ENCODE measurements at regions not wholly inside any gene's neighbourhood (a gene's known extent, or its start where the extent isn't known, plus 50 kb on each side); places are given as distances from the start of the nearest gene placed in this dataset.

DNA sequence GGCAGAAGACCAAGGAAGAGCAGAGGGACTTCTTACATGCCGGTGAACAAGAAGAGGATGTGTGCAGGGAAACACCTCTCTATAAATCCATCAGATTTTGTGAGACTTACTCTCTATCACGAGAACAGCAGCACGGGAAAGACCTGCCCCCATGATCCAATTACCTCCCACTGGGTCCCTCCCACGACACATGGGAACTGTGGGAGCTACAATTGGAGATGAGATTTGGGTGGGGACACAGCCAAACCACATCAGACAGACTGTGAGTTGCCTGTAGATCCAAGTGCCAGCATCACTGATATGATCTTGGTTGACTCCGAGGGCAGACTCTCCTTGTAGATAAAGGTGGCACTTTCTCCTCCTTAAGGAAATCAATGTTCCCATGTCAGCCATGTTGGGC is 414.8 kb upstream of the JARID2 start:
- H3F3A ChIP-seq (ENCODE audit: insufficient read depth, low read length, poor library complexity, severe bottlenecking), result no peaks in the 10 kb centered on the region
- no peaks in the 10 kb centered on the region for H3K79me2 ChIP-seq (replicated peaks; ENCODE audit: insufficient read depth, low read length)
- no peaks in the 10 kb centered on the region for H3K27me3 ChIP-seq (ENCODE audit: insufficient read depth, low read depth, low read length)
- no peak overlapping the region for H3K9ac ChIP-seq (ENCODE audit: low read length)
- H3K4me2 ChIP-seq (ENCODE audit: low read length), result no peak overlapping the region
- TF ChIP-seq TAF1 (IDR thresholded peaks at IDR 0.05; ENCODE audit: low read depth), result no peak
- no peak for TF ChIP-seq RAD21 (conservative IDR thresholded peaks at IDR 0.05)
- TF ChIP-seq MXI1 (conservative IDR thresholded peaks at IDR 0.05; ENCODE audit: poor library complexity, severe bottlenecking), result no peak
- H3K27ac ChIP-seq (ENCODE audit: low read length), result no peak overlapping the region
- no peaks in the 10 kb centered on the region for H3K36me3 ChIP-seq (ENCODE audit: insufficient read depth, low read length)
- no peaks in the 10 kb centered on the region for H4K20me1 ChIP-seq (ENCODE audit: insufficient read depth)
- no peak overlapping the region for H3K4me3 ChIP-seq (ENCODE audit: low read length)
- no peaks in the 10 kb centered on the region for H3K9me3 ChIP-seq (ENCODE audit: low read length)
- no peaks in the 10 kb centered on the region for H3K9me2 ChIP-seq (ENCODE audit: insufficient read depth, low read length)
- H2AFZ ChIP-seq (ENCODE audit: low read depth, low read length), result no peak overlapping the region

DNA sequence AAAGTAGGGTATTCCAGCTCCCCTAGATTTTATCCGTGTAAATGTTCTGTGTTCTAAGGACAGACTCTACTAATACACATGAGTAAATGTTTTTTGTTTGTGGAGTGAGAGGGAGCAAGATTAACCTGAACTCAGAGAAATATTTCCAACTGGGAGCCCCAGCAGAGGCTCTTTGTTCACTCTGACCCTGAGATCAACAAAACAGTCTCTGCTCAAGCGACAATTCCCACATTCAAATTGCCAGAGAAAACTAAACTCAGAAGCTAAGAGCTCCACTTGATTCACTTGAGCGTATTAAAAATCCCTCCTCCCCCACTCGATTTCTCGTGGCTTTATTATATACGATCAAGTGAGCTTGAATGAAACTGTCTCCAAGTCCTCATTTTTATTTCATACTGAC is 413.9 kb upstream of the JARID2 start:
- Histone ChIP-seq H3K9me2 (ENCODE audit: insufficient read depth, low read length) (no peaks in the 10 kb centered on the region), H3K36me3 (ENCODE audit: insufficient read depth, low read length) (no peaks in the 10 kb centered on the region), H3K4me2 (ENCODE audit: low read length) (no peak overlapping the region), H3K9ac (ENCODE audit: low read length) (no peak overlapping the region), H2AFZ (ENCODE audit: low read depth, low read length) (no peak overlapping the region), H3K27ac (ENCODE audit: low read length) (no peak overlapping the region), H3K9me3 (ENCODE audit: low read length) (no peaks in the 10 kb centered on the region), H3F3A (ENCODE audit: insufficient read depth, low read length, poor library complexity, severe bottlenecking) (no peaks in the 10 kb centered on the region), H4K20me1 (ENCODE audit: insufficient read depth) (no peaks in the 10 kb centered on the region), H3K4me3 (ENCODE audit: low read length) (peak overlapping the region; percentile 5), H3K79me2 (replicated peaks; ENCODE audit: insufficient read depth, low read length) (no peaks in the 10 kb centered on the region), H3K27me3 (ENCODE audit: insufficient read depth, low read depth, low read length) (no peaks in the 10 kb centered on the region)
- TF ChIP-seq, protein P1, sequence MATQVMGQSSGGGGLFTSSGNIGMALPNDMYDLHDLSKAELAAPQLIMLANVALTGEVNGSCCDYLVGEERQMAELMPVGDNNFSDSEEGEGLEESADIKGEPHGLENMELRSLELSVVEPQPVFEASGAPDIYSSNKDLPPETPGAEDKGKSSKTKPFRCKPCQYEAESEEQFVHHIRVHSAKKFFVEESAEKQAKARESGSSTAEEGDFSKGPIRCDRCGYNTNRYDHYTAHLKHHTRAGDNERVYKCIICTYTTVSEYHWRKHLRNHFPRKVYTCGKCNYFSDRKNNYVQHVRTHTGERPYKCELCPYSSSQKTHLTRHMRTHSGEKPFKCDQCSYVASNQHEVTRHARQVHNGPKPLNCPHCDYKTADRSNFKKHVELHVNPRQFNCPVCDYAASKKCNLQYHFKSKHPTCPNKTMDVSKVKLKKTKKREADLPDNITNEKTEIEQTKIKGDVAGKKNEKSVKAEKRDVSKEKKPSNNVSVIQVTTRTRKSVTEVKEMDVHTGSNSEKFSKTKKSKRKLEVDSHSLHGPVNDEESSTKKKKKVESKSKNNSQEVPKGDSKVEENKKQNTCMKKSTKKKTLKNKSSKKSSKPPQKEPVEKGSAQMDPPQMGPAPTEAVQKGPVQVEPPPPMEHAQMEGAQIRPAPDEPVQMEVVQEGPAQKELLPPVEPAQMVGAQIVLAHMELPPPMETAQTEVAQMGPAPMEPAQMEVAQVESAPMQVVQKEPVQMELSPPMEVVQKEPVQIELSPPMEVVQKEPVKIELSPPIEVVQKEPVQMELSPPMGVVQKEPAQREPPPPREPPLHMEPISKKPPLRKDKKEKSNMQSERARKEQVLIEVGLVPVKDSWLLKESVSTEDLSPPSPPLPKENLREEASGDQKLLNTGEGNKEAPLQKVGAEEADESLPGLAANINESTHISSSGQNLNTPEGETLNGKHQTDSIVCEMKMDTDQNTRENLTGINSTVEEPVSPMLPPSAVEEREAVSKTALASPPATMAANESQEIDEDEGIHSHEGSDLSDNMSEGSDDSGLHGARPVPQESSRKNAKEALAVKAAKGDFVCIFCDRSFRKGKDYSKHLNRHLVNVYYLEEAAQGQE (IDR thresholded peaks at IDR 0.05; ENCODE audit: borderline replicate concordance), result no peak
- TF ChIP-seq MXI1 (conservative IDR thresholded peaks at IDR 0.05; ENCODE audit: poor library complexity, severe bottlenecking) (no peak), EP300 (conservative IDR thresholded peaks at IDR 0.05; ENCODE audit: poor library complexity, severe bottlenecking) (no peak), TAF1 (IDR thresholded peaks at IDR 0.05; ENCODE audit: low read depth) (no peak), EZH2 (IDR thresholded peaks at IDR 0.05; ENCODE audit: borderline replicate concordance, insufficient read depth, low read length, poor library complexity, severe bottlenecking) (no peak), SMC3 (conservative IDR thresholded peaks at IDR 0.05; ENCODE audit: poor library complexity) (no peak), RAD21 (conservative IDR thresholded peaks at IDR 0.05) (no peak), POLR2AphosphoS5 (IDR thresholded peaks at IDR 0.05) (no peak)
- TF ChIP-seq, protein P2, sequence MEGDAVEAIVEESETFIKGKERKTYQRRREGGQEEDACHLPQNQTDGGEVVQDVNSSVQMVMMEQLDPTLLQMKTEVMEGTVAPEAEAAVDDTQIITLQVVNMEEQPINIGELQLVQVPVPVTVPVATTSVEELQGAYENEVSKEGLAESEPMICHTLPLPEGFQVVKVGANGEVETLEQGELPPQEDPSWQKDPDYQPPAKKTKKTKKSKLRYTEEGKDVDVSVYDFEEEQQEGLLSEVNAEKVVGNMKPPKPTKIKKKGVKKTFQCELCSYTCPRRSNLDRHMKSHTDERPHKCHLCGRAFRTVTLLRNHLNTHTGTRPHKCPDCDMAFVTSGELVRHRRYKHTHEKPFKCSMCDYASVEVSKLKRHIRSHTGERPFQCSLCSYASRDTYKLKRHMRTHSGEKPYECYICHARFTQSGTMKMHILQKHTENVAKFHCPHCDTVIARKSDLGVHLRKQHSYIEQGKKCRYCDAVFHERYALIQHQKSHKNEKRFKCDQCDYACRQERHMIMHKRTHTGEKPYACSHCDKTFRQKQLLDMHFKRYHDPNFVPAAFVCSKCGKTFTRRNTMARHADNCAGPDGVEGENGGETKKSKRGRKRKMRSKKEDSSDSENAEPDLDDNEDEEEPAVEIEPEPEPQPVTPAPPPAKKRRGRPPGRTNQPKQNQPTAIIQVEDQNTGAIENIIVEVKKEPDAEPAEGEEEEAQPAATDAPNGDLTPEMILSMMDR (IDR thresholded peaks at IDR 0.05; ENCODE audit: poor library complexity, severe bottlenecking), result no peak

DNA sequence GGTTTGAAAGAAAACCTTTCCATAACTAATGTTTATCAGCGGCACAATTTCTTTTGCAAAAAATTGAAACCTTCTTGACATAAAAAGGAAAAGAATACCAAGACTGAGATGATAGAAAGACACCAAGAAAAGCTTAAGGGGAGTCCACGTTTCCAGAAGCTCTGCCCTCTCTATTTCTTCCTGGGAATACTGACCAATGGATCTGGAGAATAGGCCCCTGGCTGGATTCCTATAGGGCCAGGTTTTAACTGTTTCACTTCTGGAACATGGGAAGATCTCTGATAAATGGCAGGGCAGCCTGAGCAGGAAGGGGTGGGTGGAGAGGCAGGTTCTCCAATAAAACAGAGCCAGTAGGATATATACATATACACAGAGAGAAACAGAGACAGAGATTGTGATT is 413.4 kb upstream of the JARID2 start:
- no peaks in the 10 kb centered on the region for H3K9me2 ChIP-seq (ENCODE audit: insufficient read depth, low read length)
- H3K27ac ChIP-seq (ENCODE audit: low read length), result no peak overlapping the region
- H3F3A ChIP-seq (ENCODE audit: insufficient read depth, low read length, poor library complexity, severe bottlenecking), result no peaks in the 10 kb centered on the region
- H3K9ac ChIP-seq (ENCODE audit: low read length), result no peak overlapping the region
- H3K27me3 ChIP-seq (ENCODE audit: insufficient read depth, low read depth, low read length), result no peaks in the 10 kb centered on the region
- no peak overlapping the region for H2AFZ ChIP-seq (ENCODE audit: low read depth, low read length)
- H3K79me2 ChIP-seq (replicated peaks; ENCODE audit: insufficient read depth, low read length), result no peaks in the 10 kb centered on the region
- no peaks in the 10 kb centered on the region for H3K36me3 ChIP-seq (ENCODE audit: insufficient read depth, low read length)
- no peaks in the 10 kb centered on the region for H4K20me1 ChIP-seq (ENCODE audit: insufficient read depth)
- peak overlapping the region; percentile 5 for H3K4me3 ChIP-seq (ENCODE audit: low read length)
- TF ChIP-seq EZH2 (IDR thresholded peaks at IDR 0.05; ENCODE audit: borderline replicate concordance, insufficient read depth, low read length, poor library complexity, severe bottlenecking), result no peak
- no peak for TF ChIP-seq POLR2AphosphoS5 (IDR thresholded peaks at IDR 0.05)
- TF ChIP-seq EP300 (conservative IDR thresholded peaks at IDR 0.05; ENCODE audit: poor library complexity, severe bottlenecking), result no peak
- TF ChIP-seq MXI1 (conservative IDR thresholded peaks at IDR 0.05; ENCODE audit: poor library complexity, severe bottlenecking), result no peak
- no peak for TF ChIP-seq SMC3 (conservative IDR thresholded peaks at IDR 0.05; ENCODE audit: poor library complexity)
- TF ChIP-seq, protein P1 (IDR thresholded peaks at IDR 0.05; ENCODE audit: borderline replicate concordance), result no peak
- TF ChIP-seq, protein P2 (IDR thresholded peaks at IDR 0.05; ENCODE audit: poor library complexity, severe bottlenecking), result no peak
- TF ChIP-seq TAF1 (IDR thresholded peaks at IDR 0.05; ENCODE audit: low read depth), result no peak
- TF ChIP-seq RAD21 (conservative IDR thresholded peaks at IDR 0.05), result no peak
- H3K9me3 ChIP-seq (ENCODE audit: low read length), result no peaks in the 10 kb centered on the region
- no peak overlapping the region for H3K4me2 ChIP-seq (ENCODE audit: low read length)
